Neural crest cell (in vitro differentiated cells): ENCODE measurements at regions not wholly inside any gene's neighbourhood (a gene's known extent, or its start where the extent isn't known, plus 50 kb on each side); places are given as distances from the start of the nearest gene placed in this dataset.

Source experiments
- DNase-seq: peaks from one replicate; pipeline ENCODE4 v3.0.0; 2021; ENCODE audit warnings: low read depth, mixed read lengths, low spot score
- H3K27ac Mint-ChIP-seq: one replicate; pipeline ENCODE4 v1.8.0; 2021; ENCODE audit warnings: mild to moderate bottlenecking, mixed read lengths; ENCODE audit not compliant: unreplicated experiment
- H3K27me3 Mint-ChIP-seq: 2 replicates; pipeline ENCODE4 v1.8.0; 2021; ENCODE audit warnings: low read depth, mild to moderate bottlenecking, mixed read lengths
- H3K36me3 Mint-ChIP-seq: 2 replicates; pipeline ENCODE4 v1.8.0; 2021; ENCODE audit warnings: low read depth, mild to moderate bottlenecking, mixed read lengths
- H3K4me1 Mint-ChIP-seq: 2 replicates; pipeline ENCODE4 v1.8.0; 2021; ENCODE audit warnings: mixed read lengths
- H3K4me3 Mint-ChIP-seq: one replicate; pipeline ENCODE4 v1.8.0; 2021; ENCODE audit warnings: mild to moderate bottlenecking, mixed read lengths
- H3K9me3 Mint-ChIP-seq: 2 replicates; pipeline ENCODE4 v1.8.0; 2021; ENCODE audit warnings: mixed read lengths
- TF ChIP-seq, protein P1 (sequence below): fragments of 200-600 bp; sonication (generic); conservative IDR thresholded peaks from 2 replicates; pipeline ENCODE4 v1.5.0; 2021; ENCODE audit warnings: antibody characterized with exemption, mild to moderate bottlenecking

DNA sequence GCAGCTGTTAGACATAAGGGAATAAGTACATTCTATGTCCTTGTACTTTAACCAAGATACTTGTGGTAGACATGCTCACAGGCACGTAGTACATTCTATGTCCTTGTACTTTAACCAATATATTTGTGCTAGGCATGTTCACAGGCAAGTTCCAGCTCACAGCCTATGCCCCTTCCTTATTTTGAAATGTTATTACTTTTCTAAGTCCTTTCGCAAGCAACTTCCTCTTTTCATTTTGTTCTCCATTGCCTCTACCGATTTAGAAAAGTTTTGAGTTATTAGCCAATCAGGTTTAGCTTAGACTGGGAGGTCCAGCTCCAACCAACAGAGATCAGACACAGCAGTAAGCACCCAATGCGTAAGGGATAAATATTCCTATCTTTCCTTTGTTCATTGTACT lies 60.1 kb upstream of the NUDT7 start:
- DNase-seq, result no peak
- TF ChIP-seq, protein P1, sequence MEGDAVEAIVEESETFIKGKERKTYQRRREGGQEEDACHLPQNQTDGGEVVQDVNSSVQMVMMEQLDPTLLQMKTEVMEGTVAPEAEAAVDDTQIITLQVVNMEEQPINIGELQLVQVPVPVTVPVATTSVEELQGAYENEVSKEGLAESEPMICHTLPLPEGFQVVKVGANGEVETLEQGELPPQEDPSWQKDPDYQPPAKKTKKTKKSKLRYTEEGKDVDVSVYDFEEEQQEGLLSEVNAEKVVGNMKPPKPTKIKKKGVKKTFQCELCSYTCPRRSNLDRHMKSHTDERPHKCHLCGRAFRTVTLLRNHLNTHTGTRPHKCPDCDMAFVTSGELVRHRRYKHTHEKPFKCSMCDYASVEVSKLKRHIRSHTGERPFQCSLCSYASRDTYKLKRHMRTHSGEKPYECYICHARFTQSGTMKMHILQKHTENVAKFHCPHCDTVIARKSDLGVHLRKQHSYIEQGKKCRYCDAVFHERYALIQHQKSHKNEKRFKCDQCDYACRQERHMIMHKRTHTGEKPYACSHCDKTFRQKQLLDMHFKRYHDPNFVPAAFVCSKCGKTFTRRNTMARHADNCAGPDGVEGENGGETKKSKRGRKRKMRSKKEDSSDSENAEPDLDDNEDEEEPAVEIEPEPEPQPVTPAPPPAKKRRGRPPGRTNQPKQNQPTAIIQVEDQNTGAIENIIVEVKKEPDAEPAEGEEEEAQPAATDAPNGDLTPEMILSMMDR, result no peak
- H3K4me3 Mint-ChIP-seq, result no peak overlapping the region
- H3K36me3 Mint-ChIP-seq, result no peaks in the 10 kb centered on the region
- no peak overlapping the region for H3K27ac Mint-ChIP-seq
- H3K4me1 Mint-ChIP-seq, result peaks cover 6% of the 10 kb centered on the region
- H3K9me3 Mint-ChIP-seq, result no peaks in the 10 kb centered on the region
- peaks cover 2% of the 10 kb centered on the region for H3K27me3 Mint-ChIP-seq

DNA sequence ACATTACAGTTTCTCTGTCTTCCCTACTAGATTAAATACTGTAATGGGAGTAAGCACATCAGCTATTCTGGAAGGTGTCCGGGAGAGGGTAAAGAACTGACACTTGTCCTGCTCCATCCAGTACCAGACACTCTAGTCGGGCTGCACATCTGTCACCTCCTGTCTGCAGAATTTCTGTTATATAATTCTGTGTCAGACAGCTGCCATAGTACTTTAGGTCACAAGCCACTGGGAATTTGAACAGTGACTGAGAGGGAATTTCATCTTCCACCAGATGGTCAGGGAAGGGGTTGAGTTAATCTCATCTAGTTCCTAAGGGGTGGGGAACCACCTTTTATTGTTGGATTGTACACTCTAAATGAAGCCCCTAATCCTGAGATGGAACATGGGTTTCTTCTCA lies 58.6 kb upstream of the NUDT7 start:
- TF ChIP-seq, protein P1, result no peak

DNA sequence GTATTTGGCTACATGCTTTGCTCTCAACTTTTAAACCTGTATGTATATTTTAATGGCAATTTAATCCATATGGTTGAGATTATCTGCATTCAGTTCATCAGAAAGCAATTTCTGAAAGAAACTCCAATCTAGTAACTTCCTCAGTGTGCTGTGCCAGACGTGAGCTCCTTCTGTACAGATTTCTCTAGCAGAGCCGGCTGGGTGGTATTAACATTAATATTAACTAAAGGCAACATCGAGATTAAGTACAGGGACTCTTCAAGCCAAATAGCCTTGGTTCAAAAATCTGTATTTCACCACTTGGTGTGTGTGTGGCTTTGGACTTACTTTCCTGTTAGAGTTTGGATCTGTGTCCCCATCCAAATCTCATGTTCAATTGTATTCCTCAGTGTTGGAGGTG lies 55.5 kb upstream of the NUDT7 start:
- no peak overlapping the region for H3K4me3 Mint-ChIP-seq
- H3K4me1 Mint-ChIP-seq, result no peaks in the 10 kb centered on the region

More for the DNA sequence above, 58.6 kb upstream of the NUDT7 start:
- no peaks in the 10 kb centered on the region for H3K36me3 Mint-ChIP-seq
- DNase-seq, result no peak
- H3K9me3 Mint-ChIP-seq, result no peaks in the 10 kb centered on the region
- H3K27me3 Mint-ChIP-seq, result peaks cover 6% of the 10 kb centered on the region
- no peak overlapping the region for H3K27ac Mint-ChIP-seq
- H3K4me1 Mint-ChIP-seq, result peaks cover 6% of the 10 kb centered on the region
- H3K4me3 Mint-ChIP-seq, result no peak overlapping the region

GRCh38 chr16:77668201-77668600 lies 54.1 kb upstream of the NUDT7 start:
- TF ChIP-seq, protein P1, result no peak
- Mint-ChIP-seq H3K27ac (no peak overlapping the region), H3K36me3 (no peaks in the 10 kb centered on the region), H3K27me3 (peaks cover 13% of the 10 kb centered on the region), H3K9me3 (no peaks in the 10 kb centered on the region), H3K4me1 (no peaks in the 10 kb centered on the region), H3K4me3 (no peak overlapping the region)
- DNase-seq, result no peak

More for the DNA sequence above, 55.5 kb upstream of the NUDT7 start:
- Mint-ChIP-seq H3K36me3 (no peaks in the 10 kb centered on the region), H3K27me3 (peaks cover 13% of the 10 kb centered on the region), H3K27ac (no peak overlapping the region), H3K9me3 (no peaks in the 10 kb centered on the region)
- TF ChIP-seq, protein P1, result no peak
- DNase-seq, result no peak

- no peak for DNase-seq
- Mint-ChIP-seq H3K4me3 (no peak overlapping the region), H3K36me3 (no peaks in the 10 kb centered on the region), H3K9me3 (no peaks in the 10 kb centered on the region), H3K27me3 (peaks cover 13% of the 10 kb centered on the region), H3K27ac (no peak overlapping the region), H3K4me1 (no peaks in the 10 kb centered on the region)
- TF ChIP-seq, protein P1, result no peak
Measured at GRCh38 chr16:77669057-77669456, 53.3 kb upstream of the NUDT7 start.
